SHP77 (cell line): ENCODE measurements at regions not wholly inside any gene's neighbourhood (a gene's known extent, or its start where the extent isn't known, plus 50 kb on each side); places are given as distances from the start of the nearest gene placed in this dataset.

Experiments
- DNase-seq, 2 experiments: peaks; one replicate each; lab custom pipeline; 2025; lab: John Stamatoyannopoulos, UW

- no peak for DNase-seq
These were observed 362.7 kb upstream of the COBL start for GRCh38 chr7:51679358-51679757.

- DNase-seq = no peak
These were observed 350.1 kb upstream of the COBL start for GRCh38 chr7:51666751-51667150.

- DNase-seq = no peak
These were observed 349.7 kb upstream of the COBL start for GRCh38 chr7:51666266-51666665.

- DNase-seq = no peak
These were observed 348.6 kb upstream of the COBL start for GRCh38 chr7:51665045-51665780.

- DNase-seq = no peak
These were observed 343.9 kb upstream of the COBL start for GRCh38 chr7:51660516-51660915.

- DNase-seq = no peak
These were observed 342.1 kb upstream of the COBL start for GRCh38 chr7:51658684-51659083.

GRCh38 chr7:51647931-51648351 lies 331.3 kb upstream of the COBL start:
- DNase-seq = peak in 1 of 2 experiments; percentile 16

- DNase-seq = no peak
These were observed 330.9 kb upstream of the COBL start for GRCh38 chr7:51647486-51647885.

- DNase-seq = no peak
These were observed 329.2 kb upstream of the COBL start for GRCh38 chr7:51645702-51646298.

GRCh38 chr7:51645255-51645654 lies 328.6 kb upstream of the COBL start:
- DNase-seq = no peak

- DNase-seq = no peak
These were observed 327.6 kb upstream of the COBL start for GRCh38 chr7:51644216-51644615.

- no peak for DNase-seq
These were observed 324.2 kb upstream of the COBL start for GRCh38 chr7:51640841-51641240.

- DNase-seq = no peak
These were observed 323.2 kb upstream of the COBL start for GRCh38 chr7:51639661-51640334.

GRCh38 chr7:51636503-51636902 lies 319.9 kb upstream of the COBL start:
- no peak for DNase-seq

GRCh38 chr7:51635775-51636174 lies 319.2 kb upstream of the COBL start:
- no peak for DNase-seq

- DNase-seq = no peak
These were observed 317.9 kb upstream of the COBL start for GRCh38 chr7:51634538-51634937.

GRCh38 chr7:51634025-51634424 lies 317.4 kb upstream of the COBL start:
- DNase-seq = no peak

GRCh38 chr7:51633596-51633995 lies 317.0 kb upstream of the COBL start:
- DNase-seq = no peak

GRCh38 chr7:51633006-51633405 lies 316.4 kb upstream of the COBL start:
- DNase-seq = no peak

GRCh38 chr7:51630933-51631332 lies 314.3 kb upstream of the COBL start:
- DNase-seq = no peak

- DNase-seq = no peak
These were observed 312.6 kb upstream of the COBL start for GRCh38 chr7:51629206-51629605.

- DNase-seq = no peak
These were observed 305.3 kb upstream of the COBL start for GRCh38 chr7:51621956-51622355.

- peak in 1 of 2 experiments; percentile 54 for DNase-seq
These were observed 304.1 kb upstream of the COBL start for GRCh38 chr7:51620706-51621105.
